HG03103 (cell line): ENCODE measurements at regions not wholly inside any gene's neighbourhood (a gene's known extent, or its start where the extent isn't known, plus 50 kb on each side); places are given as distances from the start of the nearest gene placed in this dataset.

ENCODE experiments used
- ATAC-seq: cut with Tn5 transposase; IDR thresholded peaks from one replicate; pipeline ENCODE4 v1.9.1; 2021; ENCODE audit warnings: low read depth; ENCODE audit not compliant: unreplicated experiment

GRCh38 chr5:8234179-8234770 lies 365.3 kb downstream of the MTRR start:
- ATAC-seq, result no peak

DNA sequence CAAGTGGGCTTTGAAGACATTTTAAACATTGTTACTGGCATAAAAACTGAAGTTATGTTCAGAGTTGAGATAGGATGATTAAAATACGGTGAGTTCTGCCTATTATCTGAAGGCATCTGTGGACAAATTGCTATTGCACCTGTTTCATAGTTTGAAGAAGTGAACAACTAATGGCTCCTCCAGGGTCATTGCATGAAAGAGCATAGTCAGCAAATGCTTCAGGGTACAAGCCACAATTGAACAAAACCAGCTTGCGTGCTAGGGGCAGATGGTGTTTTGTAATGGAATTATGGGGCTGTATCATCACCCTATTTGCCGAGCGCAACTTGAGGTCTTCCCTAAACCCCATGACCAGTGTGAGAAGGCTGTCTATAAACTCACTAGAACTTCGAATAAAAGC lies 369.1 kb downstream of the MTRR start:
- no peak for ATAC-seq

GRCh38 chr5:8239198-8239597 lies 370.2 kb downstream of the MTRR start:
- no peak for ATAC-seq

GRCh38 chr5:8239646-8240045 lies 370.7 kb downstream of the MTRR start:
- no peak for ATAC-seq

DNA sequence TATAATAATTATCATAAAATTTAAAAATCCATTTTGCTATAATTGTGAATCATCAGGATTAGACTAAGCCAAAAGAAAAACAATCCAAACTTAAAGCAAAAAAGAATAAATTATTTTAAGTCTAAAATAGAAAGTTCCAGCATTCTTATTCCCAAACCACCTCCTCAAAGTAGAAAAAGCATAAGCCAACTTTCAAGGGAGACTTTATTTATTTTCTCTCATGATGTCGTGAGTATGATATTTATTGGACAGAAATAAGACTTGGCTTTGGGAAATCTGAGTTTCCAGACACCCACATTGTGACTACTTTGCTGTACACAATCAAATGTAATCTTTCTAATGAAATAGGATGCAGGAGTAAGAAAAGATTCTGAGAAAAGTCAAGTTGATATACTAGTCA lies 372.1 kb downstream of the MTRR start:
- ATAC-seq, result no peak

GRCh38 chr5:8241558-8241957 lies 372.6 kb downstream of the MTRR start:
- ATAC-seq, result no peak

DNA sequence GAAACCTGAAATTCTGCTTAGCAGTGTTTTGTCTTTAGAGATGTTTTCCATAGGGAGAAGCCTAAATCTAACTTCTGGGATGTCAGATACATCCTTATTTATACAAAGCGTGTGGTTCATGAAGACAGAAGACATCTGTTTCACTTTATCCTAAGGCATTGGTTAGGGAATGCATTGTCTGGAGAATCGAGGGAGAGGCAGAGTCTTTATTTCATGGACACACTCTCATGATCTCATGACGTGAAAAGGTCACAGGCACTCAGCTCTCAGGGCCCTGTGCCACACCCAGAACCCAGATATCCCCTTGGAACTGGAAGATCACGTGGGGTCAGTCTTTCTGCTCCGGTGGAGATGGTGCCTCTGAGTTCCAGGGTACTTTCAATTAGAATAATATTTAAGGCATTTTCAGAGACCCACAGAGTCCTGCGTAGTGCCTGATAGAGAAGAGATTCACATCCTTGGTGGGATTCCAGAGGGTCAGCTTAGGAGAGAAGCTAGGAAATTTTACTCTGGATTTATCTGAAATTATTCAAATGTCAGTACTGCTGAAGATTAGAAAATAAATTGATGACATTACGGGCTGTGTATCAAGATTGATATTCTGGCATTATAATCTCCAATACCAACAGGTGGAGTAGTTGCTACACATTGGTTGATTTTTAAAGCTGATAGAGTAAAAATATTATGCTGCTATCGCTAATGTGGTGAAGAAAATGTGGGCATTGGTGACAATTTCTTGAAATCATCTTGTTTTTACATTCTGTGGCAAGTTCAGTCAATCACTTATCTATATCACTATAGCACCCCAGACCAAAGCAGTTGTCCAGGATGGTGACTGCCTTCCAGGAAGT lies 378.3 kb downstream of the MTRR start:
- ATAC-seq, result no peak

DNA sequence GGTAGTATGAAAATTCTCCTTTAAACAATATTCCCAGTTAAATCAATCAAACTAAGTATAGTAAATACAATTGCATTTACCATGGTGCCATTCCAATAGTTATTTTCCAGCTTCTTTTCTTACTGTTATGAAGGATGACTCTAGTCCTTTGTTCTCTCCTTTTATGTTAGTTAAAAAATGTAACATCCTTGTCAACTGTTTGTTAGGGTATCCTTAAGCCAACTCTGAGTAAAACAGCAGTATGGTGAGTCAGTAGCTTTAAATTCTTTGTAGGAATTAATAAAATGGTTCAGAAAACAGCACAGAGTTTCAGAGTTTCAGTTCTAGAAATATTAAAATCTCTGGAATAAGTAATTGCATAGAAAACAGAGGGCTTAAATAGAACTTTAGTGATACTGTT lies 384.4 kb downstream of the MTRR start:
- ATAC-seq, result no peak

DNA sequence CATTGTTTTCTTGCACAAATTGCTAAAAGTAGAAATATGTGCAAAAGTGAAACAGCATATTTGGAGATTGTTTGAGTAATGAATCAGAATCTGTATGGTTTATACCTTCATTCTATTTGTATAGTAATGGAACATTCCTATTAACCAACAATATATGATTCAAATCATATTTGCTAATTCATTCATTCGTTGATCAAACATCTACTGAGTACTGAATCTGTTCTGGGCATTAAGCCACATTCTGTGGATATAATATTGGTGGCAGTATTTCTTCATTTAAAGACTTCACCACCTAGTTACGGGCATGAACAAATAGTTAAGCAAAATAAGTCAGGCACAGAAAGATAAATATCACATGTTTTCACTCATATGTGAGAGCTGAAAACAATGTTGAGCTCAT lies 385.7 kb downstream of the MTRR start:
- no peak for ATAC-seq

- no peak for ATAC-seq
Measured at GRCh38 chr5:8258801-8259200, 389.9 kb downstream of the MTRR start.

- no peak for ATAC-seq
Measured at GRCh38 chr5:8270246-8270645, 401.3 kb downstream of the MTRR start.

DNA sequence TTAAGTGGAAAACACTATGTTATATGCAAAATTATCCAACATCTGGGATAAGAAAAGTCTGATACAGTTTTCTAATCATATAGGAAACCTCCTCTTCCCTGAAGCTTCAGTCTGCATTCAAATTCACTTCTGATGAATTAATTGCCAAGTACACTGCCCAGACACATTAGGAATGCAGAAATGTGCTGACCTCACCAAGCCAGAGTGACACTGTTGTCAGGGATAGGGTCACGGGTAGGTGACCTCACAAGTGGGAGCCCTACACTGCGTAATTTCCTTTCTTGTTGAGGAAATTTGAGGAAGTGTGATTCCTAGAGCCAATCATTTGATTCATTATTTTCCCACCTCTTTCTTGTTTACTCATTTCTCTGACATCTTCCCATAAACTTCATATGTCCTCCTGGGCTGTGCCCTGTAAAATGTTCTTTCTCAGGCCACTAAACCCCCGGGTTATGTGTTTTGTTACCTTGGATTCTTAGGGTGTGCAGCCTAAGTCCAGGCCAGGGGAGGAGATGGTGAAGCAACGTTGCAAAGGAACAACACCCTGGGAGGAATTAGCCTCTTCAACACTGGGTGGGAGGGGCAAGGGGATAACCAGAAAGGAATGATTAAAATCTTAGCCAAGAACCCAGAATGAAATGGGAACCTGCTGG lies 411.9 kb downstream of the MTRR start:
- ATAC-seq, result no peak

DNA sequence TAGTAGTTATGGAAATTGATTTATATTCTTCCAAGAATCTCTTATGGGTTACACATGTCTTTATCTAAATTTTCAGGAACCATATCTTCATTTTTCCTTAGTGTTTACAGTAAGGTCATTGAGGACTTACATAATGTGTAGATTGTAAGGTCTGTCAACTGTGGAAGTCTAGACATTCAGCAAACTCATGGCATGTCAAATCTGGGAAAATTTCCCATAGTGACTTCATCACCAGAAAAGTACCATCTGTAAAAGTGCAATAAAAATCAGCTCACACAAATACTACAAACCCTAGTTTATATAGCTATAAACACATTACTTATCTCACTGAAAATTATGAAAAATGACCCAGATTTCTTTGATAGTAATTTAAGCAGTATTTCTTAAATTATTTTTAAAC lies 419.4 kb downstream of the MTRR start:
- ATAC-seq, result no peak

GRCh38 chr5:8288897-8289516 lies 420.1 kb downstream of the MTRR start:
- ATAC-seq, result no peak

- no peak for ATAC-seq
Measured at GRCh38 chr5:8289779-8290178, 420.8 kb downstream of the MTRR start.

DNA sequence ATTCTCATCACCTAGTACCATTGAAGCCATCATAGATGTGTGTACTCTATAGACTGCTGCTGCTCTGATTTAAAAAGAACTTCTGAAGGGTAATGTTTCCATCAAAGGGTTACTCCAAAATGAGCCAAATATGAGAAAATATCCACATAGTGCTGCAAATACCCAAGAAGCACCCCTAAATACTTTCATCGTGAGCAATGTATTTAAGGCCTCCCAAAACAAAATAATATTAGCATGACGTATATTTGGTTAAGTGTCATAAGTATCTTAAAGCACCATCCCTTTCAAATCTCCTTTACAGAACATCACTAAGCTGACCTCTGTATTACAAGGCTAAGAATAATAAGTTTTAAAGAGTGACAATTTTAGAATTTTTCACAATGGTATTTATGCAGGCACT lies 421.8 kb downstream of the MTRR start:
- no peak for ATAC-seq

GRCh38 chr5:8291641-8292040 lies 422.7 kb downstream of the MTRR start:
- no peak for ATAC-seq

DNA sequence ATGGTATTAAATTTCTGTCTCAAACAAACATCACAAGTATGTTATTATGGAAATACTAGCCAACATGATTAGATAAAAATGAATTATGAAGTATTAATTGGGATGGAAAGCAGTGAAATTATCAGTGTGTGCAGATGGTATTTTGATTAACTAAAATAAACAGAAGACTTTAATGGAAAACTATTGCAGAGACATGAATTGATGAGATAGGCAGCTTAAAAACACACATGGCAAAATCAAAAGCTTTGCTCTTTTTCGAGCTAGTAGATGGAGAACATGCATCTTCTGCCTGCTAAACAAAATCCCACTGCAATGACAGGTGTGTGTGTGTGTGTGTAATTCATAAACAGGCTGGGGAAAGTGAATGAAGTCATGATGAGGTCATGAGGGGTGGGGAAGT lies 426.2 kb downstream of the MTRR start:
- no peak for ATAC-seq

GRCh38 chr5:8299716-8300115 lies 430.8 kb downstream of the MTRR start:
- ATAC-seq, result no peak

DNA sequence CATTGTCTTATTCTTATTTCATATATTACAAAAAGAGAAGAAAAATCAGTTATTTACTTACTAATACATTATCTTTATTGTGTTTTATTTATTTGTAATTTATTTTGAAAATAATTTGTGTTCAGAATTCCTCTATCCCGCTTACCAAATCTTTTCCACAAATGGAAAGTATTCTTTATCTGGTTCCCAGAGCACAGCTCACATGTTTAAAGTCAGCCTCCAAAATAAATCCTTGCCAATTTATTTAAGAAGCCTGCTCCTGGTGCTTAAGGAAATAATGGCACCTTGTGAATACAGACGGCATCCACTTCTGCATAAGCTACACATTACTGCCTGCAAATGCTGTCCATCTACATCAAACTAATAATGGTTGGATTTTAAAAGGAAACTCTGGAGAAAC lies 435.4 kb downstream of the MTRR start:
- no peak for ATAC-seq

DNA sequence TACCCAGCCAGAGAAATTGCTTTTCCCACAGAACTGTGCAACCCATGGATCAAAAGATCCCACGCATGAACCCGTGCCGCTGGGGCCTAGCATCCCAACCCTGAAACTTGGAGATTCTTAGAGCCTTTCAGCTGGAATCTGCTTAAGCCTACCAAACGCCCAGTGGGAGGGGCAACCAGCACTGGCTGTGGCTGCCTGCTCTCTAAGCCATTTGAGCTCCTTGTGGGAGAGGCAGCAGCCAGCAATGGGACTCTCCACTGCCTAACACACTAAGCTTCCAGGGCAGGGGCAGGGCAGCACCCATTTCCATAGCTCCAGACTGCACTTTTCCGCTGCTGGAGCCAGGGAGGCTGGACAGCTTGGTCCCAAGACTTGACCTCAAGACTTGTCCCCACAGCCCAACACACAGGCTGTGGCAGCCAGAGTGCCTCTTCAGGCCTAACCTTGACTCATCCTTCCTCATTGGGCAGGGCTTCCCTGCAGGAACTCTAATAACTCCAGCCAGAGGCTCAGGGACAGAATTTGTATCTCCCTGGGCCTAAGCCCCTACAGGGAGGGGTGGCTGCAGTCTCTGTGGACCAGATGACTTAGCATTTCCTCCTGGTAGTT lies 437.4 kb downstream of the MTRR start:
- no peak for ATAC-seq
